ENCODE measurements at regions not wholly inside any gene's neighbourhood (a gene's known extent, or its start where the extent isn't known, plus 50 kb on each side); places are given as distances from the start of the nearest gene placed in this dataset.

- TF ChIP-seq POLR2A (IDR thresholded peaks at IDR 0.05; ENCODE audit: low read length), result no peak
- TF ChIP-seq GATA1 (IDR thresholded peaks at IDR 0.05; ENCODE audit: low read depth, low read length), result no peak
Observed at GRCh38 chr11:92812841-92813240, 156.6 kb upstream of the MTNR1B start.
